ENCODE measurements at regions not wholly inside any gene's neighbourhood (a gene's known extent, or its start where the extent isn't known, plus 50 kb on each side); places are given as distances from the start of the nearest gene placed in this dataset.

DNA sequence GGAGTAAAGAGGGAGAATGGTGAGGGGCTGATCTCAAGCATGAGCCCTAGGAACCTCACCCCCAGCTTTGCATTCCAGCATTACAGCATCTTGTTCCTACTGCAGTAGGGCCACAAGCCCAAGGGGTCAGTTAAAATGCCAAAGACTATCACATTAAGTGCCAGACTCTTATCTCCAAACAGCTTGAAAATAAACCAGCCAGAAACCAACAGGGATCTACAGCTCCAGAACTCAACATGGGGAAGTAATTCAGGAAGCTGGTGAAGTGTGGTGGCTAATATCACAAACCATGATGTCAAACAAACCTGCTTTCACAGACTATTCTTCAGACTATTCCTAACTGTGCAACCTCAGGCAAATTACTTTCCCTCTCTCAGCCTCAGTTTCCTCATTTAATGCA, 278.3 kb downstream of the TNS1 start:
- DNase-seq: no peak
- in situ Hi-C loops (cut with MboI; ENCODE audit: low pct_unique_long_range_greater_than_20kb, low sequenced_read_pairs): no loop called here

DNA sequence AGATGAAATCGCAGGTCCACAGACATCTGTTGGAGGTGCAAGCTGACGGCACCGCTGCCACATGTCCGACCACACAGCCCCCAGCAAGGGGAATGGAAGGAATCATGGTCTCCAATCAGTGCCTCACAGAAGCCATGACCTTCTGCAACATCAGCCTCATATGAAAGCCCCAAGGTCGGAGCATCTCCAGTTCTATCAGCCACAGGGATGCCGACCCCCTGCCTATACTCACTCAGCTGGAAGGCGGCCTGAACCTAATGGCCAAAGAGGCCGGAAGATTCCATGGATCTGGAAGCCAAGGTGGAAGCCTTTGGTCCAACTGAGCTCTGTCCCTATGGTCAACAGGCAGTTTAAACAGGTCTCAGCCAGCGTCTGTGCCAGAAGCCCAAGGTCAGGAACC, 278.8 kb downstream of the TNS1 start:
- DNase-seq: no peak
- in situ Hi-C loops (cut with MboI; ENCODE audit: low pct_unique_long_range_greater_than_20kb, low sequenced_read_pairs): no loop called here

DNA sequence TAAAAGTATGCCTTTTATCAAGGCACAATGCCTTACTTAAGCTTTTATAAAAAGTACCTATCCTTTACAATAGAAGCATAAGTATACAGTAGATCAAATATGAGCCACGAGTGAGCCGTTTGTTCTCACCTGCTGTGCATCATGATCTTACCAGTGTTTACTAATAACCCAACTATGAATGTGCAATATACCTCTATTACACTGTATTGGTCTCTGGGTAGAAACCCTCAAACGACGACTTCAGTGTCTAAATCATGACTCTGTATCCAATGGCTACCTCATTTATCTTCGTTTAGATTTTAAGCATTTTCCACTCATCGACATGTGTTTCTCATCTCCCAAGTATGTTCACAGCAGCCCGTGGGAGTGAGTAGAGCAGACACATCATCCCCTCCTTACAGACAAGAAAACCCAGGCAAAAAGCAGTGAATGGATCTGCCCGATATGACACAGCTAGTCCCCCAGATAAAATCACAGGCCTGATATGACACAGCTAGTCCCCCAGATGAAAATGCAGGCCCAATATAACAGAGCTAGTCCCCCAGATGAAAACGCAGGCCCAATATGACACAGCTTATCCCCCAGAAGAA, 279.8 kb downstream of the TNS1 start:
- in situ Hi-C loops (cut with MboI; ENCODE audit: low pct_unique_long_range_greater_than_20kb, low sequenced_read_pairs): no loop called here
- DNase-seq: no peak

DNA sequence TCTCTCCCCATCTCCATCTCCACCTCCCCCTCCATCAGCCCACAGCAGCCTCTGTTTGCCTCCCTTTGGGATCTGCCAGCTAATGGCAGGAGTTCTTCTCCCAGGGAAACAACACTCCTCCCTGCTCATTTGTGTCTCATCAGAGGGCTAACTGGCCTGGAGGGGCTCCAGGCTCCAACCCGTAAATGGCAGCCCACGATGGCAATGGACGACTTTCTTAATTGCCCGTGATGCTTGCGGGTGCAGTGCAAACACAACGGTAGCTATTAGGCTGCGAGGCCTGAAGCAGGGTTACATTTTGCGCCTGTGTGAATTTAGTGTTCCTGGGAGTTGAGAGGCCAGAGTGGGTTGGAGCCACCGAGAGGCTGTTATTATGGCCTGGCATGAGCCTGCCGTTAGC, 285.1 kb downstream of the TNS1 start:
- DNase-seq: no peak
- in situ Hi-C loops (cut with MboI; ENCODE audit: low pct_unique_long_range_greater_than_20kb, low sequenced_read_pairs): no loop called here

DNA sequence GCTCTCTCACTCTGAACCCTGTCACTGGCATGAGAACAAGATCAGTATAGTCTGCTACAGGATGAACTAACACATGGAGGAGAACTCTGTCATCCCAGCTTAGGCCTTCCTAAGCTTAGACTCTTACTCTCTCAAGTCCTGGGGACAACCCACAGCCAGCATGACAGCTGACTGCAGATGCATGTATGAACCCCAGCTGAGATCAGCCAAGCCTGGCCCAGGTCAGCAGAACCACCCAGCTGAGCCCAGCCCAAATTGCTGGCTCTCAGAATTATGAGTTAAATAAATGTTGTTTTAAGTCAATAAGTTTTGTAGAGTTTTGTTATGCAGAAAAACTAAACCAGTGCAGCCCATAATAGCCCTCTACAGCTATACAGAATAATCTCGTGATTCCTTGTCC, 287.3 kb downstream of the TNS1 start:
- DNase-seq: no peak
- in situ Hi-C loops (cut with MboI; ENCODE audit: low pct_unique_long_range_greater_than_20kb, low sequenced_read_pairs): no loop called here

GRCh38 chr2:217714287-217714751, 288.5 kb downstream of the TNS1 start:
- no peak for DNase-seq
- in situ Hi-C loops (cut with MboI; ENCODE audit: low pct_unique_long_range_greater_than_20kb, low sequenced_read_pairs): no loop called here

GRCh38 chr2:217713395-217714286, 289.2 kb downstream of the TNS1 start:
- in situ Hi-C loops (cut with MboI; ENCODE audit: low pct_unique_long_range_greater_than_20kb, low sequenced_read_pairs): no loop called here
- DNase-seq: peak; percentile 71

DNA sequence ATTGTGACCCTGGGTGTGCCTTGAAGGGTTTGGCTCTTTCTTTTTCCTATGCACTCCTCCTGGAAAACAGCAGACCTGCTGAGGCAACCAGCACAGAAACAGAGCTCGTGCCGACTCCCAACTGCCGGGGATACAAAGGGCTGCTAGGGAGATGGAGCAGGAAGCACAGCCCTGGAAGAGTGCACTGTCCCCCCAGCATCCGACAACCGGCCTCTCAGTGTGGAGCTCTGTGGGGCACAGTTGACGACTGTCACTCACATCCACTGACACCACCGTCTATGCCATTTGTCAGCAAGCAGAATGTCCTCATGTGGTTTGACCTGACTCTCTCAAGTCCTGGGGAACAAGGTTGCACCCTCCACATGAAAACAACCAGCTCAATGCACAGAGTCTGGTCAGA, 290.4 kb downstream of the TNS1 start:
- in situ Hi-C loops (cut with MboI; ENCODE audit: low pct_unique_long_range_greater_than_20kb, low sequenced_read_pairs): no loop called here

DNA sequence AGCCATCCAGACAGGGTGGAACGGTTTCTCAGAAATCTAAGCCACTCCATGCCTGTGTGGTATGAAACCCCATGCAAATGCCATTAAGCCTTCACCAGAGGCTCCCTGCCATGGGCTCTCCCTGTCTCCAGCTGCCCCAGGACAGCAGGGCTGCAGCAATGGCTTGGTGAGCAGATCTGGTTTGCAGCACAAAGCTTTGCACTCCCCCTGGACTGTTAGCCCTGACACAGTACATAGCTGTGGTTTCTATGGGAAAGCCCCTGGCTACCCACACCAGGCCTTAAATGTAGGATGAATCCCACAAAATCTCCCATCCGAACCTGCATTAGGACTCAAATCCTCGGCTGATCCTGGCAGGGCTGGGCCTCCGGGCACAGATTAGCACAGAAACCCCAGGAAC, 291.6 kb downstream of the TNS1 start:
- in situ Hi-C loops (cut with MboI; ENCODE audit: low pct_unique_long_range_greater_than_20kb, low sequenced_read_pairs): no loop called here
- DNase-seq: no peak

More for the DNA sequence above, 290.4 kb downstream of the TNS1 start:
- DNase-seq: no peak

GRCh38 chr2:217710211-217710765, 292.5 kb downstream of the TNS1 start:
- in situ Hi-C loops (cut with MboI; ENCODE audit: low pct_unique_long_range_greater_than_20kb, low sequenced_read_pairs): no loop called here
- no peak for DNase-seq

GRCh38 chr2:217709478-217710210, 293.2 kb downstream of the TNS1 start:
- DNase-seq: no peak
- in situ Hi-C loops (cut with MboI; ENCODE audit: low pct_unique_long_range_greater_than_20kb, low sequenced_read_pairs): no loop called here

DNA sequence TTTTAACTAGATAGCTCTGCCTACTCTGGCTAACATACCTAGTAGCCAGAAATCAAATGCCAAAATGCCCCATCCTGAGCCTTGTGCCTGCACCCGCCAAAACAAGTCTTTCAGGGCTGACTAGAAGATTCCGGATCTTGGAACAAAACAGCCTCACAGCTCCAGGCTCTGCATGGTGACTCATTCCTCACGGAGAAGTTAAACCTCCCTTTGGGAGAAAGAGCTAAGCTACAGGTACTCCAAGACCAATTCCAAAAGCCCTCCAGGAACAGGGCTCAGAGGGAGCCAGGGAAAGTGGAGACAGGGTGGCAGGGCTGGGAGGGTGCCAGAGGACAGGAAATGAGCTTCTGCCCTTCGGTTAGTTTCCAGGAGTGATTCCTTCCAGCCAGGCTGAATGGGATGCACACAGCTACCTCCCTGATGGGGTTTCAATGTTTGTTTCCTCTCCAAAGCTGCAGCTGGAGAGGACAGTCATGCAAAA, 295.6 kb downstream of the TNS1 start:
- in situ Hi-C loops (cut with MboI; ENCODE audit: low pct_unique_long_range_greater_than_20kb, low sequenced_read_pairs): no loop called here
- DNase-seq: no peak

GRCh38 chr2:217706513-217706912, 296.3 kb downstream of the TNS1 start:
- in situ Hi-C loops (cut with MboI; ENCODE audit: low pct_unique_long_range_greater_than_20kb, low sequenced_read_pairs): no loop called here
- DNase-seq: no peak

DNA sequence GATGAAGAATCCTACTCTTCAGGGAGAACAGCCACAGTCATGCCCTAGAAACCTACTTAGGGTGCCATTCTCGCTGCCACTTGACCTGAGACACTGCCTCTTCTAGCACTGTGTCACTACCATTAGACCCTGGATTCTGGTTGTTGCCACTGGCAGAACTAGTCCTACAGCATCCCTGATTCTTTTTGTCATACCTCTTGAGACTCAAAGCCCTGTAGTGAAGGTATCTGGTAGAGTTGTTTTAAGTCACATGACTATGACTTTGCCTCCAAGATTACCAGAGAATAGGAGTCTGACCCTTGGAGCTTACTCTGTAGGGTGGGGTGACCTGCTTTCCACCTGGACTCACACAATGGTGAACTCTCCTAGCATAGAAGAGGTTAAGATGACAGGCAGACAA, 296.7 kb downstream of the TNS1 start:
- no peak for DNase-seq
- in situ Hi-C loops (cut with MboI; ENCODE audit: low pct_unique_long_range_greater_than_20kb, low sequenced_read_pairs): no loop called here

- in situ Hi-C loops (cut with MboI; ENCODE audit: low pct_unique_long_range_greater_than_20kb, low sequenced_read_pairs): no loop called here
- no peak for DNase-seq
These were observed 297.3 kb downstream of the TNS1 start for GRCh38 chr2:217705461-217705860.

DNA sequence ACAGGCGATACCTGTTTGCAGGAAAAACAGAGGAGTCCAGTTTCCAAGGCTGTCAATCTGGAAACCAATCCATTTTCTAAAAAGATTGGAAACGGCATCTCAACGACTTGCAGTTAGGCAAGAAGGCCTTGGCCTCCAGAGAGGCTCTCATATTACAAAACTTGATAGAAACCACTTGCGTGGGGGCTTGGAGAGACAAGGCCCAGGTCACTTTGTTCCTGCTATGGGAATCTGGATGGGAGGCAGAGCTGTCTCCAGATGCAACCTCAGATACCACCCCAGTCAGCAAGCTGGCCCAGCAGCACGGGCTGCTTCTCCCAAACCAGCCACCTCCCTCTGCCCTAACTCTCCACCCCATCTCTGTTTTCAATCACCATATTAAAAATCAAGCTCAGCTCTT, 298.8 kb downstream of the TNS1 start:
- no peak for DNase-seq
- in situ Hi-C loops (cut with MboI; ENCODE audit: low pct_unique_long_range_greater_than_20kb, low sequenced_read_pairs): no loop called here

DNA sequence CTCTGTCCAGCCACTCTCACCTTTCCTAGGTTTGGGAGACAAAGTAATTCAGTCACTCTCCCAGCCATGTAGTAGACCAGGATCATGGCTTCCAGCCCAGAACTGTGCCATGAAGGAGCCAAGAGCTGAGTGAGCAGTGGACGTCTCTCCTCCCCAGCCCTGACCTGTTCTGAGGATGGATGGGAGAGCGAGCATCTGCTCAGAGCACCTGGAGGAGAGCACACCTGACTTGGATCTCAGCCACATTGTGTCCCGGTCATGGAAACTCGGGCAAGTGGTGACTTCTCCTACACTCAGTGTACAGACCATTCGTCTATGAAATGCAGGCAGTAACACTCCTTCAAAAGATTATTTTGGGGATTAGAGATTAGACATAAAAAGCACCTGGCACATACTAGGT, 299.7 kb downstream of the TNS1 start:
- in situ Hi-C loops (cut with MboI; ENCODE audit: low pct_unique_long_range_greater_than_20kb, low sequenced_read_pairs): no loop called here

GRCh38 chr2:217701622-217702021, 301.2 kb downstream of the TNS1 start:
- in situ Hi-C loops (cut with MboI; ENCODE audit: low pct_unique_long_range_greater_than_20kb, low sequenced_read_pairs): no loop called here
- no peak for DNase-seq

More for the DNA sequence above, 299.7 kb downstream of the TNS1 start:
- DNase-seq: no peak

GRCh38 chr2:217698691-217699090, 304.1 kb downstream of the TNS1 start:
- DNase-seq: no peak
- in situ Hi-C loops (cut with MboI; ENCODE audit: low pct_unique_long_range_greater_than_20kb, low sequenced_read_pairs): no loop called here

Measured in KBM-7 (cell line).